GM12872 (cell line): ENCODE measurements at regions not wholly inside any gene's neighbourhood (a gene's known extent, or its start where the extent isn't known, plus 50 kb on each side); places are given as distances from the start of the nearest gene placed in this dataset.

Experiments
- CTCF ChIP-seq: IDR thresholded peaks from 3 replicates; pipeline ENCODE4 v1.5.1; 2011; ENCODE audit warnings: low read depth, mild to moderate bottlenecking, low read length, moderate library complexity; ENCODE audit not compliant: insufficient read depth

GRCh38 chr2:116329280-116329679, 1485.2 kb upstream of the DDX18 start:
- TF ChIP-seq CTCF = no peak

- TF ChIP-seq CTCF = no peak
Observed at GRCh38 chr2:116340690-116341089, 1473.8 kb upstream of the DDX18 start.

- no peak for TF ChIP-seq CTCF
Observed at GRCh38 chr2:116366212-116366611, 1448.3 kb upstream of the DDX18 start.

GRCh38 chr2:116378786-116379185, 1435.7 kb upstream of the DDX18 start:
- no peak for TF ChIP-seq CTCF

GRCh38 chr2:116411211-116411610, 1403.3 kb upstream of the DDX18 start:
- TF ChIP-seq CTCF = no peak

- no peak for TF ChIP-seq CTCF
Observed at GRCh38 chr2:116413659-116414058, 1400.8 kb upstream of the DDX18 start.

- no peak for TF ChIP-seq CTCF
Observed at GRCh38 chr2:116416731-116417377, 1397.6 kb upstream of the DDX18 start.

- TF ChIP-seq CTCF = no peak
Observed at GRCh38 chr2:116435648-116436047, 1378.8 kb upstream of the DDX18 start.
